ENCODE measurements at regions not wholly inside any gene's neighbourhood (a gene's known extent, or its start where the extent isn't known, plus 50 kb on each side); places are given as distances from the start of the nearest gene placed in this dataset.
A peak's percentile ranks its signal among the peaks of the same experiment; 100 is the strongest.

- in situ Hi-C loops (cut with HindIII; ENCODE audit: low sequenced_read_pairs) = no loop called here
- no peak for DNase-seq (ENCODE audit: low spot score)
These were observed 137.2 kb downstream of the URI1 start for GRCh38 chr19:30079200-30079599.

GRCh38 chr19:30082168-30082567 is 140.1 kb downstream of the URI1 start:
- in situ Hi-C loops (cut with HindIII; ENCODE audit: low sequenced_read_pairs) = no loop called here
- DNase-seq (ENCODE audit: low spot score) = no peak

- in situ Hi-C loops (cut with HindIII; ENCODE audit: low sequenced_read_pairs) = no loop called here
- no peak for DNase-seq (ENCODE audit: low spot score)
These were observed 140.6 kb downstream of the URI1 start for GRCh38 chr19:30082611-30083010.

DNA sequence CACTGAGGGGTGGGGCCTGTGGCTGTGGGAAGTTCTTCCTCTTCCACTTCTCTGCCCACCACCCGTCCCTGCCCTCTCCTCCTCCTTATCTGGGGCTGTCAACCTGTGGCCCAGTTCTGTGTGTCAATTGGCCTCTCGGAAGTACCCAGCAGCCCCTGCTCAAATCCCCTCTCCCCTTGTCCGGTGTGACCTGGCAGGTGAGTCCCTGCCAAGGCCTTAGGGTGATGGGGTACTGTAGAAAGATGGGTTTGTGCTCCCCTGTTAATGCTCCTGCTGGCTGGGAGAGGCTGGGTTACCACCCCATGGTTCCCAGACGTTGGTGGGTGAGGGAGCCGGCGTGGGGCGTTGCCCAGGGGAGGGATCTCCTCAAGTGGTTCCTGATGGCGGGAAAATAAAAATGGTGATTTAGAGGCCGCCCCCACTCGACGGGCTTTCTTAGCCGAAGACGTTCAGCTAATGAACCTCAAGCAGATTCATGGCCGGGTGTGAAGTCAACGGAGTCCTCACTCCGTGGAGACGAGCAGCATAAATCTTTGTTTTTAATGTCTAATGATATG is 141.2 kb downstream of the URI1 start:
- in situ Hi-C loops (cut with HindIII; ENCODE audit: low sequenced_read_pairs) = no loop called here
- DNase-seq (ENCODE audit: low spot score) = no peak

GRCh38 chr19:30083701-30084156 is 141.7 kb downstream of the URI1 start:
- in situ Hi-C loops (cut with HindIII; ENCODE audit: low sequenced_read_pairs) = no loop called here
- no peak for DNase-seq (ENCODE audit: low spot score)

- in situ Hi-C loops (cut with HindIII; ENCODE audit: low sequenced_read_pairs) = no loop called here
- no peak for DNase-seq (ENCODE audit: low spot score)
These were observed 142.4 kb downstream of the URI1 start for GRCh38 chr19:30084390-30084819.

- in situ Hi-C loops (cut with HindIII; ENCODE audit: low sequenced_read_pairs) = no loop called here
- peak; percentile 15 for DNase-seq (ENCODE audit: low spot score)
These were observed 143.4 kb downstream of the URI1 start for GRCh38 chr19:30085394-30085793.

GRCh38 chr19:30086220-30086619 is 144.2 kb downstream of the URI1 start:
- DNase-seq (ENCODE audit: low spot score) = no peak
- in situ Hi-C loops (cut with HindIII; ENCODE audit: low sequenced_read_pairs) = no loop called here

GRCh38 chr19:30086916-30087315 is 144.9 kb downstream of the URI1 start:
- in situ Hi-C loops (cut with HindIII; ENCODE audit: low sequenced_read_pairs) = no loop called here
- no peak for DNase-seq (ENCODE audit: low spot score)

DNA sequence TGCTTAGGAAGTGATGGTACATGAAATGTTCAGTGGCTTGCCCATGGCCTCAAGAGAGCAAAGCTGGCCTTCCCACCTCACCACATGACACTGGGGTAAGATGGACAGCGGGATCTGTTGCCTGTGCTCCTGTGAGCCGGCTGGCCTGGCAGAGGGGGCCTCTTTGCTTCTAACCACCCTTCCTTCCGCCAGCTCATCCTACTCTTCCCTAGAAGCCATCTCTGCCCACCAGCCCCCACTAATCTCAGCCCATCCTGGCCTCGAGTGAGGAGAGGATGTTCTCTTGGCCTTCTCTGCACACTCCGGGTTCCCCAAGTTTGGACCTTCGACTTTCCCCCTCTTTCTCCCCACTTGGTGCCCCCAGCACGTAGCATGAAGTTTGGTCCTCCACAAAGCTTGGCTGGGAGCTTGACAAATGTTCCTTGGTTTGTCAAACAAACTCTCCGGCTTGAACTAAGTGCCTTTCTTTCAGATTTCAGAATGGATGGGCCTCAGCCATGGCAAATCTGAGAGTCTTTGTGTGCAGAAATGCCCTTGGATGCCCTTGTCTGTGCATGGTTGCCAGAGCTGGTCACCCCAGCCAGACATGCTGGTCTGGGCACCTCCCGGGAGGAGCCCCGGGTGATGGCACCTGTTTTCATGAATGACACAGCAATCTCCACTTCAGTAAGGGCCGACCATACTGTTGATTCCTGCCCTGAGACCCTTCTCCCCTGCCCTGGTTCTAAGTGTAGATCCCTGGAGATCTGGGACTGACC is 145.5 kb downstream of the URI1 start:
- in situ Hi-C loops (cut with HindIII; ENCODE audit: low sequenced_read_pairs) = no loop called here
- no peak for DNase-seq (ENCODE audit: low spot score)

DNA sequence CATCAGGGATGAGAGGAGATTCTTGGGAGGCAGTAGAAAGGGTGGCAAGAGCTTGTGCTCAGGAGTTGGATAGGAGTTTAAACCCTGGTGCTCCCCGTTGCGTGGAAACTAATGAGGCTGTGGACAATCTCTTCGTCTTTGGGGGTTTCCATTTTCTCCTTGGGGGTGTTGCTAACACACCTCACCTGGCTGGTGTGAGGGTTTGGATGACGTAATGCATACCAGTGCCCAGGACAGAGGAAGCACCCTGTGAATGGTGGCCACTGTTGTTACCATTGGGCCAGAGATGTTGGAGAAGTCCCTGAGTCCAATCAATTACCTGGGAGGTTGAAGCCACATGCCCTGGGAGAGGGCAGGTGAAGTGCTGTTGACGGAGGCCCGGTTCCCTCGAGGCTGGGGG is 146.5 kb downstream of the URI1 start:
- in situ Hi-C loops (cut with HindIII; ENCODE audit: low sequenced_read_pairs) = no loop called here
- DNase-seq (ENCODE audit: low spot score) = no peak

GRCh38 chr19:30089086-30089665 is 147.1 kb downstream of the URI1 start:
- no peak for DNase-seq (ENCODE audit: low spot score)

DNA sequence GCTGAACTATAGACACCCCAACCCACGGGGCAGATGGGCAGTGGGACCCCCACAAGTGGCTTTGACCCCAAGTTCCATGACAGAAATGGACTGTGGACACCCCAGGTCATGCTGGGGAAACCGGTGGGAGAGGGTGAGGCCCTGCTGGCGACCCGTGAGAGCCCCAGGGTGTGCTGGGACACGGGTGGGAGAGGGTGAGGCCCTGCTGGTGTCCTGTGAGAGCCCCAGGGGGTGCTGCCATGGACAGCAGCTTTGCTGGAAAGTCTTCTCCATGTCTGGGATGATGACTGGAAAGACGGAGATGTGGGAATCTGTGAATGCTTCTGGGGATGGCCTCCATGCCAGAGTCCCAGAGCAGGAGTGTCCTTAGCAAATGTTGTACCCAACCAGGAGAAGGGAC is 148.4 kb downstream of the URI1 start:
- in situ Hi-C loops (cut with HindIII; ENCODE audit: low sequenced_read_pairs) = no loop called here
- DNase-seq (ENCODE audit: low spot score) = no peak

More at GRCh38 chr19:30089086-30089665, 147.1 kb downstream of the URI1 start:
- in situ Hi-C loops (cut with HindIII; ENCODE audit: low sequenced_read_pairs) = no loop called here

DNA sequence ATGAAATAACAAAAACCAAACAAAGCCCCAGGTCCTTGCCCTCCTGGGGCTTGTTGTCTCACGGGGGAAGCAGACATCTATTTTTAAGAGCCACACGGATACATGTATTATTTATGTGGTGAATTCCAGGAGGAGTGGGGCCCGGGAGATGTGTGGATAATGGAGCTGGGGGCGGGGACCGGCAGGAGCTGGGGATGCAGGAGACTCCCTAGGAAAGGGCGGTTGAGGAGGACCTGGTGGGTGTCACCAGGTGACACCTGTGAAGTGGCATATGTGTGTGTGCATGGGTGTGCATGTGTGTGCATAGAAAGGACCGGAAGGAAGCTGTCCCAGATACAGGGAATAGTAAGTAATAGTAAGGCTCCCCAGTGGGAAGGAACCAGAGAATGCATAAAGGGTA is 148.9 kb downstream of the URI1 start:
- in situ Hi-C loops (cut with HindIII; ENCODE audit: low sequenced_read_pairs) = no loop called here
- DNase-seq (ENCODE audit: low spot score) = no peak

GRCh38 chr19:30091456-30091855 is 149.4 kb downstream of the URI1 start:
- no peak for DNase-seq (ENCODE audit: low spot score)
- in situ Hi-C loops (cut with HindIII; ENCODE audit: low sequenced_read_pairs) = no loop called here

DNA sequence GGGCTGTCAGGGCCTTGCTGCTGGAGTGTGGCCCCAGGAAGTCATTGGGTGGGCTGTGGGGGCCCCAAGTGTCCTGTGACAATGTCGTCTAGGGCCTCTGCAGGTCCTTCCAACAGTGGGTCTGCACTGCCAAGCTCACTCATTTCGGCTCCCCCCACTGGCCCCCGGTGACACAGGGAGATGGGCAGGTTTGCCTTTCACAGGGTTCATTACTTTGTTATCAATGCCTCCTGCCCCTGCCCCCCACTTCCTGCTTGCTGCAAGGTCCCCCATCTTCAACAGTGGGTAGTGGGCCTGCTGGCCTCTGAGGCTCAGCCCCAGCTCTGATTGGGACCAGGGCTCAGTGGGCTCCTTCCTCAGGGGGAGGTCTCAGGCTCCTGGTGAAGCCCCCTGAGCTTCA is 149.8 kb downstream of the URI1 start:
- no peak for DNase-seq (ENCODE audit: low spot score)
- in situ Hi-C loops (cut with HindIII; ENCODE audit: low sequenced_read_pairs) = no loop called here

- DNase-seq (ENCODE audit: low spot score) = no peak
- in situ Hi-C loops (cut with HindIII; ENCODE audit: low sequenced_read_pairs) = no loop called here
These were observed 150.9 kb downstream of the URI1 start for GRCh38 chr19:30092721-30093569.

DNA sequence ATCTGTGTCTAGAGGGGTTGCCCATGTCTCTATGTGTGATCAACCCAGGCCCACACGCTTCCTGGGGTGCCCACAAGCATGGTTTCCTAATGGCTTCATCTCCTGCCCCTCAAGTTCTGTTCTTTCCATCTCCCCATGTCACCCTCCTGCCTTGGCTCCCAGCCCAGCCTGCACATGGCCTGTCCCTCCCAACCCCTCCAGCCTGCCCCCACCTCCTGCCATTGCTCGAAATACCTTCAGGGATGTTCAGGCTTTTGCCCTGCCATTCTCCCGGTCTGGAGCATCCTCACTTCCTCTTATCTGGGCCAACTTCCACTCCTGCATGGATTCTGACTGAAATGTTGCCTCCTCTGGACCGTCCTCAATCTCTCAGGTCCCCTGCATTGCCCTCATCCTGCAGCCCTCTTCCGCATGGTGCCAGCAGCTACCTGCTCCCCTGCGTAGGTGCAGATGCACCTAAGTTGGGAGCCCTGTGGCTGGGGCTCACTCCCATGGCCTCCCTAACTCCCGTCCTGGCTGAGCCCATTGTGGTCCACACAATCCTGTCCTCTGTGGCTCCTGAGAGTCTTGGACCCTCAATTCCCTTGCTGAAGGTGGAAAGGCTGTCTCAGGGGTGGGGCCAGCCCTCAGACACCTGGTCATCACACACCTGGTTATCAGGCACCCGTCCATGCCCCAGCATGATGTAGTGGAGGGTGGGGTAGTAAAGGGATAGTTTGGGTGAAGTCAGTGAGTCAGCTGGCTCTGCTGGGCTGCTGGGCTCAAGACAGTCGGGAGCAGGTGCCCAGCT is 152.1 kb downstream of the URI1 start:
- in situ Hi-C loops (cut with HindIII; ENCODE audit: low sequenced_read_pairs) = no loop called here
- no peak for DNase-seq (ENCODE audit: low spot score)

GRCh38 chr19:30094756-30095140 is 152.7 kb downstream of the URI1 start:
- in situ Hi-C loops (cut with HindIII; ENCODE audit: low sequenced_read_pairs) = no loop called here
- DNase-seq (ENCODE audit: low spot score) = no peak

Measured in G401 (cell line).